ENCODE measurements at regions not wholly inside any gene's neighbourhood (a gene's known extent, or its start where the extent isn't known, plus 50 kb on each side); places are given as distances from the start of the nearest gene placed in this dataset.

- Histone ChIP-seq H3K36me3 (no peaks in the 10 kb centered on the region), H3K4me1 (no peaks in the 10 kb centered on the region), H3K9me3 (no peaks in the 10 kb centered on the region), H3K4me3 (no peak overlapping the region), H3K27ac (no peak overlapping the region), H3K27me3 (no peaks in the 10 kb centered on the region)
- intact Hi-C loops (cut with DNase I): no loop called here
- no peak for DNase-seq
- no peak for TF ChIP-seq CTCF (IDR thresholded peaks at IDR 0.05)
- ATAC-seq: no peak
These were observed 147.9 kb downstream of the SST start for GRCh38 chr3:187522293-187522692.

GRCh38 chr3:187521546-187521945 is 148.6 kb downstream of the SST start:
- H3K36me3 ChIP-seq: no peaks in the 10 kb centered on the region
- H3K4me1 ChIP-seq: no peaks in the 10 kb centered on the region
- DNase-seq: no peak
- ATAC-seq: no peak
- H3K9me3 ChIP-seq: no peaks in the 10 kb centered on the region
- H3K27ac ChIP-seq: no peak overlapping the region
- no peak overlapping the region for H3K4me3 ChIP-seq
- intact Hi-C loops (cut with DNase I): no loop called here
- TF ChIP-seq CTCF (IDR thresholded peaks at IDR 0.05): no peak
- H3K27me3 ChIP-seq: no peaks in the 10 kb centered on the region

GRCh38 chr3:187520027-187520945 is 149.9 kb downstream of the SST start:
- DNase-seq (no peak), ATAC-seq (no peak)
- intact Hi-C loops (cut with DNase I): no loop called here
- no peak for TF ChIP-seq CTCF (IDR thresholded peaks at IDR 0.05)
- H3K9me3 ChIP-seq: no peaks in the 10 kb centered on the region
- H3K4me3 ChIP-seq: no peak overlapping the region
- H3K27me3 ChIP-seq: no peaks in the 10 kb centered on the region
- H3K4me1 ChIP-seq: no peaks in the 10 kb centered on the region
- H3K36me3 ChIP-seq: no peaks in the 10 kb centered on the region
- no peak overlapping the region for H3K27ac ChIP-seq

GRCh38 chr3:187519428-187519890 is 150.7 kb downstream of the SST start:
- no peak overlapping the region for H3K27ac ChIP-seq
- TF ChIP-seq CTCF (IDR thresholded peaks at IDR 0.05): no peak
- H3K9me3 ChIP-seq: no peaks in the 10 kb centered on the region
- H3K36me3 ChIP-seq: no peaks in the 10 kb centered on the region
- no peaks in the 10 kb centered on the region for H3K4me1 ChIP-seq
- intact Hi-C loops (cut with DNase I): no loop called here
- H3K4me3 ChIP-seq: no peak overlapping the region
- no peaks in the 10 kb centered on the region for H3K27me3 ChIP-seq
- DNase-seq: no peak
- ATAC-seq: no peak

GRCh38 chr3:187518616-187519015 is 150.4 kb downstream of the RTP4 start:
- Histone ChIP-seq H3K4me3 (no peak overlapping the region), H3K27me3 (no peaks in the 10 kb centered on the region), H3K9me3 (no peaks in the 10 kb centered on the region), H3K36me3 (no peaks in the 10 kb centered on the region), H3K4me1 (no peaks in the 10 kb centered on the region), H3K27ac (no peak overlapping the region)
- no peak for ATAC-seq
- TF ChIP-seq CTCF (IDR thresholded peaks at IDR 0.05): no peak
- intact Hi-C loops (cut with DNase I): no loop called here
- DNase-seq: no peak

Data from upper lobe of right lung (tissue), 1 donor.